Fibroblast of lung (primary cell): ENCODE measurements at regions not wholly inside any gene's neighbourhood (a gene's known extent, or its start where the extent isn't known, plus 50 kb on each side); places are given as distances from the start of the nearest gene placed in this dataset.

Experiments used
- CTCF ChIP-seq, 2 donors: IDR thresholded peaks in 1 of 2; conservative IDR thresholded peaks in 1 of 2; 1 replicate in 1 of 2; 2 replicates in 1 of 2; pipeline ENCODE4 v1.5.1; 2011 to 2012; ENCODE audit warnings: low read length in 2 of 2, control low read depth in 1 of 2, inconsistent platforms in 1 of 2, low read depth in 1 of 2, mild to moderate bottlenecking in 1 of 2
- EZH2 ChIP-seq: IDR thresholded peaks from 2 replicates; pipeline ENCODE4 v1.5.1; 2012; ENCODE audit warnings: low read length, control low read depth, mild to moderate bottlenecking; ENCODE audit errors: missing control alignments

GRCh38 chr13:53276265-53276664 lies 247.7 kb downstream of the OLFM4 start:
- TF ChIP-seq EZH2: no peak
- no peak for TF ChIP-seq CTCF (conservative IDR thresholded peaks at IDR 0.05 in 1 of 2, IDR thresholded peaks at IDR 0.05 in 1 of 2; ENCODE audit: low read depth in 1 of 2, low read length in 2 of 2)
